SK-N-SH treated with all-trans-retinoic acid at 6 μM for 48 hours (cell line): ENCODE measurements at regions not wholly inside any gene's neighbourhood (a gene's known extent, or its start where the extent isn't known, plus 50 kb on each side); places are given as distances from the start of the nearest gene placed in this dataset.
A peak's percentile ranks its signal among the peaks of the same experiment; 100 is the strongest.

Experiments used
- ATAC-seq: fragments of 200-7000 bp; cut with Tn5 transposase; 3 replicates; pipeline ENCODE4 v1.9.1; 2020; ENCODE audit warnings: mild to moderate bottlenecking, moderate library complexity
- ARNTL ChIP-seq: fragments of 450-650 bp; formaldehyde crosslinking; IDR thresholded peaks from 2 replicates; pipeline ENCODE4 v1.5.0; 2020; ENCODE audit warnings: low read depth, mild to moderate bottlenecking, moderate library complexity, borderline replicate concordance
- BACH2 ChIP-seq: fragments of 250-450 bp; sonication (Bioruptor Pico); IDR thresholded peaks from 2 replicates; pipeline ENCODE4 v1.9.0; 2021; ENCODE audit warnings: mild to moderate bottlenecking, borderline replicate concordance
- CSDC2 ChIP-seq: fragments of 250-450 bp; sonication (Bioruptor Pico); IDR thresholded peaks from 2 replicates; pipeline ENCODE4 v1.5.0; 2020; ENCODE audit warnings: mild to moderate bottlenecking, moderate library complexity
- ESRRG ChIP-seq: fragments of 250-450 bp; sonication (Bioruptor Pico); IDR thresholded peaks from 2 replicates; pipeline ENCODE4 v1.6.1; 2021; ENCODE audit warnings: mild to moderate bottlenecking
- GLIS3 ChIP-seq: fragments of 250-450 bp; sonication (Bioruptor Pico); IDR thresholded peaks from 2 replicates; pipeline ENCODE4 v1.5.0; 2020; ENCODE audit warnings: mild to moderate bottlenecking, moderate library complexity
- RARB ChIP-seq: fragments of 250-450 bp; sonication (Bioruptor Pico); IDR thresholded peaks from 2 replicates; pipeline ENCODE4 v1.8.0; 2021; ENCODE audit warnings: mild to moderate bottlenecking, moderate library complexity
- SNAI2 ChIP-seq: fragments of 250-450 bp; sonication (Bioruptor Pico); IDR thresholded peaks from 2 replicates; pipeline ENCODE4 v1.5.0; 2020; ENCODE audit warnings: mild to moderate bottlenecking, moderate library complexity
- TCF4 ChIP-seq: fragments of 250-450 bp; sonication (Bioruptor Pico); IDR thresholded peaks from 2 replicates; pipeline ENCODE4 v1.8.0; 2021; ENCODE audit warnings: mild to moderate bottlenecking, moderate library complexity, borderline replicate concordance
- ZC3H10 ChIP-seq: fragments of 250-450 bp; sonication (Bioruptor Pico); IDR thresholded peaks from 2 replicates; pipeline ENCODE4 v1.5.1; 2021; ENCODE audit warnings: mild to moderate bottlenecking, moderate library complexity
- ZNF565 ChIP-seq: fragments of 450-650 bp; formaldehyde crosslinking; conservative IDR thresholded peaks from 2 replicates; pipeline ENCODE4 v1.5.0; 2020; ENCODE audit warnings: low read depth, mild to moderate bottlenecking, moderate library complexity
- ZNF70 ChIP-seq: fragments of 450-650 bp; formaldehyde crosslinking; IDR thresholded peaks from 2 replicates; pipeline ENCODE4 v1.5.0; 2020; ENCODE audit warnings: mild to moderate bottlenecking, moderate library complexity
- ZNF8 ChIP-seq: fragments of 450-650 bp; formaldehyde crosslinking; IDR thresholded peaks from 2 replicates; pipeline ENCODE4 v1.5.0; 2020; ENCODE audit warnings: mild to moderate bottlenecking, moderate library complexity
- TF ChIP-seq, protein P1 (sequence below): fragments of 250-450 bp; sonication (Bioruptor Pico); IDR thresholded peaks from 2 replicates; pipeline ENCODE4 v1.8.0; 2020; ENCODE audit warnings: mild to moderate bottlenecking, moderate library complexity, borderline replicate concordance
- TF ChIP-seq, protein P2 (sequence below): fragments of 250-450 bp; sonication (Bioruptor Pico); IDR thresholded peaks from 2 replicates; pipeline ENCODE4 v1.5.1; 2021; ENCODE audit warnings: mild to moderate bottlenecking, moderate library complexity
- TF ChIP-seq, protein P3 (sequence below): fragments of 250-450 bp; sonication (Bioruptor Pico); IDR thresholded peaks from 2 replicates; pipeline ENCODE4 v1.8.0; 2021; ENCODE audit warnings: low read depth, mild to moderate bottlenecking, moderate library complexity, borderline replicate concordance
- TF ChIP-seq, protein P4 (sequence below): fragments of 250-450 bp; sonication (Bioruptor Pico); IDR thresholded peaks from 2 replicates; pipeline ENCODE4 v1.5.1; 2020; ENCODE audit warnings: low read depth, mild to moderate bottlenecking, moderate library complexity
- TF ChIP-seq, protein P5 (sequence below): fragments of 250-450 bp; sonication (Bioruptor Pico); IDR thresholded peaks from 2 replicates; pipeline ENCODE4 v1.5.0; 2020; ENCODE audit warnings: mild to moderate bottlenecking, moderate library complexity

DNA sequence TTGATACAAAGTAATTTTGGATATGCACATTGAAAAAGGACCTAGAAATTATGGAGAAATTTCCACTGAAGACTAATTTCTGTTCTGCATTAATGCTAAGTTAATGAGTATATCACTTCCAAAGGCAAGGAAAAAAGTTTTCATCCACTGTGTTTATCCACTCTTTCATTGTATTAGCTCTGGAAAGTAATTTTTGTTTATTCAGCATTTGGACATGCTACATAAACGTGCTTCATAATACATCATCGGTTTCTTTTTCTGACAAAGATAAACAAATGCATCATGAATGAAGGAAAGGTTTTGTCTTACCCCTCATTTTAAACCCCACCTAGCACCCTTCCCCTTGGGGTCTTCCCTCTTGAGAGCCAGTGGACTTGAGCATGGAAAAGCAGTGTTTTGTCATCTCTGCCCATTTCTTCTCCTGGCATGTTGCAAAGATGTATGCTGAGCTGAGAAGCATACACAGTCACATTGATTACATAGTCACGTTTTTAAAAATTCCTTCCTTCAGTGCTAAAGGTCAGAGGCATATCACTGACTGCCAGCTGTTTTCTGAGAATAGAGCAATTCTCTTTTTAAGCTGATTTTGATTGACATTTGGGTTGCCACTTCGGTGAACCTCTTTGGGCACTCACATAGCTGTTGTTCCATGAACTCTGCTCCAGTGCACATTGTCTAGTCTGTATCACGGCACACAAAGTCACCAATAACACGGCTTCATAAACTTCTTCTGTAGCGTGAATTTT lies 65.9 kb upstream of the C7orf33 start:
- TF ChIP-seq ZNF8 (CRISPR knock-in tag): no peak
- TF ChIP-seq ESRRG (CRISPR knock-in tag): no peak
- no peak for TF ChIP-seq ZC3H10
- TF ChIP-seq ZNF70 (CRISPR knock-in tag): no peak
- TF ChIP-seq, protein P1, sequence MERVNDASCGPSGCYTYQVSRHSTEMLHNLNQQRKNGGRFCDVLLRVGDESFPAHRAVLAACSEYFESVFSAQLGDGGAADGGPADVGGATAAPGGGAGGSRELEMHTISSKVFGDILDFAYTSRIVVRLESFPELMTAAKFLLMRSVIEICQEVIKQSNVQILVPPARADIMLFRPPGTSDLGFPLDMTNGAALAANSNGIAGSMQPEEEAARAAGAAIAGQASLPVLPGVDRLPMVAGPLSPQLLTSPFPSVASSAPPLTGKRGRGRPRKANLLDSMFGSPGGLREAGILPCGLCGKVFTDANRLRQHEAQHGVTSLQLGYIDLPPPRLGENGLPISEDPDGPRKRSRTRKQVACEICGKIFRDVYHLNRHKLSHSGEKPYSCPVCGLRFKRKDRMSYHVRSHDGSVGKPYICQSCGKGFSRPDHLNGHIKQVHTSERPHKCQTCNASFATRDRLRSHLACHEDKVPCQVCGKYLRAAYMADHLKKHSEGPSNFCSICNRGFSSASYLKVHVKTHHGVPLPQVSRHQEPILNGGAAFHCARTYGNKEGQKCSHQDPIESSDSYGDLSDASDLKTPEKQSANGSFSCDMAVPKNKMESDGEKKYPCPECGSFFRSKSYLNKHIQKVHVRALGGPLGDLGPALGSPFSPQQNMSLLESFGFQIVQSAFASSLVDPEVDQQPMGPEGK (CRISPR knock-in tag): no peak
- TF ChIP-seq, protein P2, sequence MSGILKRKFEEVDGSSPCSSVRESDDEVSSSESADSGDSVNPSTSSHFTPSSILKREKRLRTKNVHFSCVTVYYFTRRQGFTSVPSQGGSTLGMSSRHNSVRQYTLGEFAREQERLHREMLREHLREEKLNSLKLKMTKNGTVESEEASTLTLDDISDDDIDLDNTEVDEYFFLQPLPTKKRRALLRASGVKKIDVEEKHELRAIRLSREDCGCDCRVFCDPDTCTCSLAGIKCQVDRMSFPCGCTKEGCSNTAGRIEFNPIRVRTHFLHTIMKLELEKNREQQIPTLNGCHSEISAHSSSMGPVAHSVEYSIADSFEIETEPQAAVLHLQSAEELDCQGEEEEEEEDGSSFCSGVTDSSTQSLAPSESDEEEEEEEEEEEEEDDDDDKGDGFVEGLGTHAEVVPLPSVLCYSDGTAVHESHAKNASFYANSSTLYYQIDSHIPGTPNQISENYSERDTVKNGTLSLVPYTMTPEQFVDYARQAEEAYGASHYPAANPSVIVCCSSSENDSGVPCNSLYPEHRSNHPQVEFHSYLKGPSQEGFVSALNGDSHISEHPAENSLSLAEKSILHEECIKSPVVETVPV (CRISPR knock-in tag): no peak
- TF ChIP-seq CSDC2: no peak
- TF ChIP-seq, protein P3, sequence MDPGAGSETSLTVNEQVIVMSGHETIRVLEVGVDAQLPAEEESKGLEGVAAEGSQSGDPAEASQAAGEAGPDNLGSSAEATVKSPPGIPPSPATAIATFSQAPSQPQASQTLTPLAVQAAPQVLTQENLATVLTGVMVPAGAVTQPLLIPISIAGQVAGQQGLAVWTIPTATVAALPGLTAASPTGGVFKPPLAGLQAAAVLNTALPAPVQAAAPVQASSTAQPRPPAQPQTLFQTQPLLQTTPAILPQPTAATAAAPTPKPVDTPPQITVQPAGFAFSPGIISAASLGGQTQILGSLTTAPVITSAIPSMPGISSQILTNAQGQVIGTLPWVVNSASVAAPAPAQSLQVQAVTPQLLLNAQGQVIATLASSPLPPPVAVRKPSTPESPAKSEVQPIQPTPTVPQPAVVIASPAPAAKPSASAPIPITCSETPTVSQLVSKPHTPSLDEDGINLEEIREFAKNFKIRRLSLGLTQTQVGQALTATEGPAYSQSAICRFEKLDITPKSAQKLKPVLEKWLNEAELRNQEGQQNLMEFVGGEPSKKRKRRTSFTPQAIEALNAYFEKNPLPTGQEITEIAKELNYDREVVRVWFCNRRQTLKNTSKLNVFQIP (CRISPR knock-in tag): no peak
- no peak for TF ChIP-seq TCF4 (CRISPR knock-in tag)
- TF ChIP-seq ZNF565 (CRISPR knock-in tag): no peak
- no peak for ATAC-seq

DNA sequence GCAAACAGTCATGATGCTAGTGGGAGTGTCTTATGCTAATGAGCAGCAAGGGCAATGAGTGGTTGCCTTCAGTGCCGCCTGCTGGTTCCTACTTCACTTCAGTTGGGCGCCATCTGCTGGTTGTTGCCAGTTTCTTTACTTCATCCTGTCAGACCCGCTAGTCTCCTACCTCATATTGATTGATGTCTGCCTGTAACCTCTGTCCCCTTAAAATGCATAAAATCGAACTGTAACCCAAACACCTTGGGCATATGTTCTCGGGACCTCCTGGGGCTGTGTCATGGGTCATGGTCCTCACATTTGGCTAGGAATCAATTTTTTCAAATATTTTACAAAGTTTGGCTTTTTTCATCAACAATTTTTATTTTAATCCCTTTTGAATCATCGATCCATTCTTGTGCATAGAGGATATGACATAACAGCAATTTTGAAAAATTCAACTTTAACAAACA lies 62.8 kb upstream of the C7orf33 start:
- TF ChIP-seq, protein P4, sequence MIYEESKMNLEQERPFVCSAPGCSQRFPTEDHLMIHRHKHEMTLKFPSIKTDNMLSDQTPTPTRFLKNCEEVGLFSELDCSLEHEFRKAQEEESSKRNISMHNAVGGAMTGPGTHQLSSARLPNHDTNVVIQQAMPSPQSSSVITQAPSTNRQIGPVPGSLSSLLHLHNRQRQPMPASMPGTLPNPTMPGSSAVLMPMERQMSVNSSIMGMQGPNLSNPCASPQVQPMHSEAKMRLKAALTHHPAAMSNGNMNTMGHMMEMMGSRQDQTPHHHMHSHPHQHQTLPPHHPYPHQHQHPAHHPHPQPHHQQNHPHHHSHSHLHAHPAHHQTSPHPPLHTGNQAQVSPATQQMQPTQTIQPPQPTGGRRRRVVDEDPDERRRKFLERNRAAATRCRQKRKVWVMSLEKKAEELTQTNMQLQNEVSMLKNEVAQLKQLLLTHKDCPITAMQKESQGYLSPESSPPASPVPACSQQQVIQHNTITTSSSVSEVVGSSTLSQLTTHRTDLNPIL (CRISPR knock-in tag): no peak
- TF ChIP-seq, protein P2 (CRISPR knock-in tag): no peak
- TF ChIP-seq ARNTL (CRISPR knock-in tag) (no peak), RARB (no peak), BACH2 (CRISPR knock-in tag) (no peak), ZNF8 (CRISPR knock-in tag) (no peak), GLIS3 (no peak), ESRRG (CRISPR knock-in tag) (no peak), CSDC2 (no peak), SNAI2 (CRISPR knock-in tag) (no peak)
- TF ChIP-seq, protein P5, sequence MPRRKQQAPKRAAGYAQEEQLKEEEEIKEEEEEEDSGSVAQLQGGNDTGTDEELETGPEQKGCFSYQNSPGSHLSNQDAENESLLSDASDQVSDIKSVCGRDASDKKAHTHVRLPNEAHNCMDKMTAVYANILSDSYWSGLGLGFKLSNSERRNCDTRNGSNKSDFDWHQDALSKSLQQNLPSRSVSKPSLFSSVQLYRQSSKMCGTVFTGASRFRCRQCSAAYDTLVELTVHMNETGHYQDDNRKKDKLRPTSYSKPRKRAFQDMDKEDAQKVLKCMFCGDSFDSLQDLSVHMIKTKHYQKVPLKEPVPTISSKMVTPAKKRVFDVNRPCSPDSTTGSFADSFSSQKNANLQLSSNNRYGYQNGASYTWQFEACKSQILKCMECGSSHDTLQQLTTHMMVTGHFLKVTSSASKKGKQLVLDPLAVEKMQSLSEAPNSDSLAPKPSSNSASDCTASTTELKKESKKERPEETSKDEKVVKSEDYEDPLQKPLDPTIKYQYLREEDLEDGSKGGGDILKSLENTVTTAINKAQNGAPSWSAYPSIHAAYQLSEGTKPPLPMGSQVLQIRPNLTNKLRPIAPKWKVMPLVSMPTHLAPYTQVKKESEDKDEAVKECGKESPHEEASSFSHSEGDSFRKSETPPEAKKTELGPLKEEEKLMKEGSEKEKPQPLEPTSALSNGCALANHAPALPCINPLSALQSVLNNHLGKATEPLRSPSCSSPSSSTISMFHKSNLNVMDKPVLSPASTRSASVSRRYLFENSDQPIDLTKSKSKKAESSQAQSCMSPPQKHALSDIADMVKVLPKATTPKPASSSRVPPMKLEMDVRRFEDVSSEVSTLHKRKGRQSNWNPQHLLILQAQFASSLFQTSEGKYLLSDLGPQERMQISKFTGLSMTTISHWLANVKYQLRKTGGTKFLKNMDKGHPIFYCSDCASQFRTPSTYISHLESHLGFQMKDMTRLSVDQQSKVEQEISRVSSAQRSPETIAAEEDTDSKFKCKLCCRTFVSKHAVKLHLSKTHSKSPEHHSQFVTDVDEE: no peak
- TF ChIP-seq, protein P1 (CRISPR knock-in tag): no peak
- peak; percentile 99 for ATAC-seq
